Trophoblast cell (in vitro differentiated cells and primary cell): ENCODE measurements at regions not wholly inside any gene's neighbourhood (a gene's known extent, or its start where the extent isn't known, plus 50 kb on each side); places are given as distances from the start of the nearest gene placed in this dataset.

Experiments
- DNase-seq, 2 donors: peaks; one replicate each; pipeline ENCODE4 v3.0.0-alpha.2; 2016
- H2AFZ ChIP-seq: 2 replicates; pipeline ENCODE4 v1.6.1; 2013; ENCODE audit warnings: low read length, moderate library complexity, mild to moderate bottlenecking; ENCODE audit not compliant: insufficient read depth, poor library complexity
- H2AK5ac ChIP-seq: 2 replicates; pipeline ENCODE4 v1.6.1; 2013; ENCODE audit warnings: mild to moderate bottlenecking, low read length
- H2BK120ac ChIP-seq: 2 replicates; pipeline ENCODE4 v1.6.1; 2013; ENCODE audit warnings: low read length, mild to moderate bottlenecking, moderate library complexity; ENCODE audit not compliant: insufficient read depth, poor library complexity
- H2BK12ac ChIP-seq: 2 replicates; pipeline ENCODE4 v1.6.1; 2013; ENCODE audit warnings: mild to moderate bottlenecking, low read length, moderate library complexity
- H2BK5ac ChIP-seq: 2 replicates; pipeline ENCODE4 v1.6.1; 2013; ENCODE audit warnings: low read length, low read depth, moderate library complexity, mild to moderate bottlenecking; ENCODE audit not compliant: poor library complexity
- H3K14ac ChIP-seq: 2 replicates; pipeline ENCODE4 v1.6.1; 2013; ENCODE audit warnings: mild to moderate bottlenecking, low read length
- H3K18ac ChIP-seq: 2 replicates; pipeline ENCODE4 v1.6.1; 2013; ENCODE audit warnings: mild to moderate bottlenecking, low read length
- H3K23ac ChIP-seq: 2 replicates; pipeline ENCODE4 v1.6.1; 2013; ENCODE audit warnings: low read length
- H3K27ac ChIP-seq: 2 replicates; pipeline ENCODE4 v1.5.1; 2013; ENCODE audit warnings: low read depth, mild to moderate bottlenecking, inconsistent platforms, low read length, moderate library complexity
- H3K27me3 ChIP-seq: 2 replicates; pipeline ENCODE4 v1.6.1; 2013; ENCODE audit warnings: inconsistent platforms, mild to moderate bottlenecking, low read length, moderate library complexity; ENCODE audit not compliant: insufficient read depth
- H3K36me3 ChIP-seq, 2 experiments: 1 replicate in 1 of 2; 2 replicates in 1 of 2; pipeline ENCODE4 v1.6.1; 2013; ENCODE audit warnings: low read length in 2 of 2, mild to moderate bottlenecking in 2 of 2, moderate library complexity in 1 of 2; ENCODE audit not compliant: insufficient read depth in 2 of 2, control insufficient read depth in 1 of 2
- H3K4ac ChIP-seq: 2 replicates; pipeline ENCODE4 v1.6.1; 2013; ENCODE audit warnings: low read depth, mild to moderate bottlenecking, low read length, moderate library complexity
- H3K4me1 ChIP-seq, 2 experiments: 1 replicate in 1 of 2; 2 replicates in 1 of 2; pipeline ENCODE4 v1.6.1; 2013; ENCODE audit warnings: low read length in 2 of 2, mild to moderate bottlenecking in 2 of 2, moderate library complexity in 1 of 2; ENCODE audit not compliant: insufficient read depth in 2 of 2, control insufficient read depth in 1 of 2
- H3K4me2 ChIP-seq: 2 replicates; pipeline ENCODE4 v1.6.1; 2013; ENCODE audit warnings: inconsistent platforms, mild to moderate bottlenecking, low read length, moderate library complexity
- H3K4me3 ChIP-seq: 2 replicates; pipeline ENCODE4 v1.5.1; 2013; ENCODE audit warnings: mild to moderate bottlenecking, low read depth, low read length, inconsistent platforms
- H3K79me1 ChIP-seq: one replicate; pipeline ENCODE4 v1.6.1; 2013; ENCODE audit warnings: low read length
- H3K79me2 ChIP-seq: 2 replicates; pipeline ENCODE4 v1.6.1; 2013; ENCODE audit warnings: low read length, mild to moderate bottlenecking; ENCODE audit not compliant: control insufficient read depth, insufficient read depth, poor library complexity
- H3K9ac ChIP-seq: 2 replicates; pipeline ENCODE4 v1.6.1; 2013; ENCODE audit warnings: mild to moderate bottlenecking, low read length
- H3K9me3 ChIP-seq: 2 replicates; pipeline ENCODE4 v1.6.1; 2013; ENCODE audit warnings: low read depth, mild to moderate bottlenecking, control low read depth, inconsistent platforms, low read length; ENCODE audit not compliant: insufficient read depth
- H4K12ac ChIP-seq: 2 replicates; pipeline ENCODE4 v1.6.1; 2013; ENCODE audit warnings: low read depth, mild to moderate bottlenecking, low read length, moderate library complexity
- H4K8ac ChIP-seq: 2 replicates; pipeline ENCODE4 v1.6.1; 2013; ENCODE audit warnings: low read depth, mild to moderate bottlenecking, low read length, moderate library complexity
- H4K91ac ChIP-seq: one replicate; pipeline ENCODE4 v1.6.1; 2013; ENCODE audit warnings: low read depth, mild to moderate bottlenecking, low read length, moderate library complexity
- WGBS: extraction: QIAGEN DNeasy Blood & Tissue Kit; methylation state at CpG from one replicate; pipeline ENCODE4 v1.1.7; 2013; ENCODE audit warnings: missing lambda C conversion rate; ENCODE audit not compliant: insufficient read length, insufficient coverage; ENCODE audit errors: extremely low coverage; 5-methylcytosine and 5-hydroxymethylcytosine counted together

- H4K8ac ChIP-seq: no peak overlapping the region
- no peak overlapping the region for H3K23ac ChIP-seq
- no peak overlapping the region for H2BK12ac ChIP-seq
- H3K36me3 ChIP-seq: no peaks in the 10 kb centered on the region
- no peak overlapping the region for H3K27ac ChIP-seq
- H3K14ac ChIP-seq: no peak overlapping the region
- H3K4me2 ChIP-seq: no peak overlapping the region
- H3K27me3 ChIP-seq: no peaks in the 10 kb centered on the region
- no peak overlapping the region for H2AFZ ChIP-seq
- H4K12ac ChIP-seq: no peak overlapping the region
- no CpG with 5 or more reads among the region's 1 CpG for WGBS
- no peaks in the 10 kb centered on the region for H3K4me1 ChIP-seq
- no peaks in the 10 kb centered on the region for H3K79me2 ChIP-seq
- no peak overlapping the region for H3K4me3 ChIP-seq
- no peaks in the 10 kb centered on the region for H3K9me3 ChIP-seq
- no peak overlapping the region for H4K91ac ChIP-seq
- no peak overlapping the region for H2AK5ac ChIP-seq
- no peak overlapping the region for H3K4ac ChIP-seq
- H2BK120ac ChIP-seq: no peak overlapping the region
- no peaks in the 10 kb centered on the region for H3K79me1 ChIP-seq
- no peak overlapping the region for H2BK5ac ChIP-seq
- H3K18ac ChIP-seq: no peak overlapping the region
- DNase-seq: no peak
- no peak overlapping the region for H3K9ac ChIP-seq
These were observed 214.9 kb upstream of the SEMA6A start for GRCh38 chr5:116789522-116789921.

- Histone ChIP-seq H3K9me3 (no peaks in the 10 kb centered on the region), H3K18ac (no peak overlapping the region), H3K9ac (peak overlapping the region; percentile 48), H3K4me1 (no peaks in the 10 kb centered on the region), H3K36me3 (no peaks in the 10 kb centered on the region), H2BK12ac (no peak overlapping the region), H3K4me2 (no peak overlapping the region), H2BK5ac (no peak overlapping the region), H3K4ac (no peak overlapping the region), H3K79me1 (no peaks in the 10 kb centered on the region), H3K79me2 (no peaks in the 10 kb centered on the region), H3K23ac (peak overlapping the region; percentile 27), H2BK120ac (no peak overlapping the region), H4K12ac (no peak overlapping the region), H3K27me3 (no peaks in the 10 kb centered on the region), H4K8ac (no peak overlapping the region), H2AFZ (no peak overlapping the region), H3K4me3 (no peak overlapping the region), H4K91ac (no peak overlapping the region), H3K14ac (no peak overlapping the region), H3K27ac (no peak overlapping the region), H2AK5ac (no peak overlapping the region)
- DNase-seq: no peak
- WGBS: no CpG with 5 or more reads among the region's 4 CpGs
These were observed 214.3 kb upstream of the SEMA6A start for GRCh38 chr5:116788851-116789403.

GRCh38 chr5:116787570-116787969 is 212.9 kb upstream of the SEMA6A start:
- no peak overlapping the region for H3K4me2 ChIP-seq
- H3K9me3 ChIP-seq: no peaks in the 10 kb centered on the region
- no peaks in the 10 kb centered on the region for H3K4me1 ChIP-seq
- H2BK12ac ChIP-seq: no peak overlapping the region
- H3K18ac ChIP-seq: no peak overlapping the region
- H3K79me2 ChIP-seq: no peaks in the 10 kb centered on the region
- no peak overlapping the region for H3K27ac ChIP-seq
- H3K4ac ChIP-seq: no peak overlapping the region
- no peak overlapping the region for H4K12ac ChIP-seq
- DNase-seq: no peak
- no peaks in the 10 kb centered on the region for H3K36me3 ChIP-seq
- no peaks in the 10 kb centered on the region for H3K79me1 ChIP-seq
- H2AK5ac ChIP-seq: no peak overlapping the region
- H2BK5ac ChIP-seq: no peak overlapping the region
- no peak overlapping the region for H3K14ac ChIP-seq
- H2AFZ ChIP-seq: no peak overlapping the region
- H3K27me3 ChIP-seq: no peaks in the 10 kb centered on the region
- no peak overlapping the region for H4K8ac ChIP-seq
- H3K4me3 ChIP-seq: no peak overlapping the region
- H2BK120ac ChIP-seq: no peak overlapping the region
- no peak overlapping the region for H3K9ac ChIP-seq
- no CpG with 5 or more reads among the region's 2 CpGs for WGBS
- H4K91ac ChIP-seq: no peak overlapping the region
- H3K23ac ChIP-seq: no peak overlapping the region

- no peak overlapping the region for H3K27ac ChIP-seq
- no peak overlapping the region for H3K14ac ChIP-seq
- H3K23ac ChIP-seq: no peak overlapping the region
- H2BK12ac ChIP-seq: no peak overlapping the region
- H3K4me1 ChIP-seq: no peaks in the 10 kb centered on the region
- no peak overlapping the region for H2AK5ac ChIP-seq
- no peak overlapping the region for H2AFZ ChIP-seq
- H4K8ac ChIP-seq: no peak overlapping the region
- no peaks in the 10 kb centered on the region for H3K79me2 ChIP-seq
- H4K12ac ChIP-seq: no peak overlapping the region
- no peak overlapping the region for H3K4me3 ChIP-seq
- no CpG with 5 or more reads among the region's 4 CpGs for WGBS
- H3K18ac ChIP-seq: no peak overlapping the region
- DNase-seq: no peak
- no peaks in the 10 kb centered on the region for H3K79me1 ChIP-seq
- no peaks in the 10 kb centered on the region for H3K36me3 ChIP-seq
- no peak overlapping the region for H4K91ac ChIP-seq
- H3K9ac ChIP-seq: no peak overlapping the region
- no peak overlapping the region for H3K4ac ChIP-seq
- H3K4me2 ChIP-seq: no peak overlapping the region
- no peak overlapping the region for H2BK120ac ChIP-seq
- H3K9me3 ChIP-seq: no peaks in the 10 kb centered on the region
- no peak overlapping the region for H2BK5ac ChIP-seq
- H3K27me3 ChIP-seq: no peaks in the 10 kb centered on the region
These were observed 210.5 kb upstream of the SEMA6A start for GRCh38 chr5:116785106-116785505.
